B cell (primary cell): ENCODE measurements at regions not wholly inside any gene's neighbourhood (a gene's known extent, or its start where the extent isn't known, plus 50 kb on each side); places are given as distances from the start of the nearest gene placed in this dataset.
"Not testable (repeated sequence)": the region's sequence is repeated elsewhere in the genome, so short reads cannot be mapped to it uniquely, and the experiment has no call there.

Source experiments
- EZH2 ChIP-seq: IDR thresholded peaks from 2 replicates; pipeline ENCODE4 v1.6.1; 2012; ENCODE audit warnings: borderline replicate concordance, low read depth, mild to moderate bottlenecking, moderate library complexity, low read length; ENCODE audit not compliant: insufficient read depth, poor library complexity, severe bottlenecking
- TF ChIP-seq, protein P1 (sequence below): fragments of 200-600 bp; IDR thresholded peaks from one replicate; pipeline ENCODE4 v1.8.0; 2022; ENCODE audit warnings: antibody characterized with exemption, mild to moderate bottlenecking

DNA sequence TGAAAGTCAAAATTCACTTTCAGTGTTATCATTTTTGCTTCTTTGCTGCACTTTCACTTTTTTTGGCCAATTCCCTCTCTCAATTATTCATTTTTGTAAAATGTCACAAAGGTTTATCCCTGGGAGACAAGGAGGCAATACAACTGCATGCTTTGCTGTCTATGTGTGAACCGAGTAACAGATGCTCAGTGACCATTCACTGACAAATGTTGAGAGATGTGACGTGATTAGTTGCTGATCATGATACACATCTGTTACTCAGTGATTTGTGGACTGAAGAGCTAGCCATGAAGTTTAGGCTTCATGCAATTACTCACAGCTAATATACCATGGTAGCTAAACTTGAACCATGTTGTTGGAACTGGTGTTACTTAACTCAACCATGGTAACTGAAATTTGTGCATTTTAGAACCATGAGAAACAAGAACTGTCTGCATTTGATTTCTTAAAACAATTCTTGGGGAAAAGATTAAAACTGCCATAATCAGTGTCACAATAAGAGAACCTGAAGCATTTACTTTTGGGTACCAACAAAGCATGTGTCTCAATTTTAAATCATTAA lies 86.8 kb upstream of the BTG1 start:
- TF ChIP-seq, protein P1, sequence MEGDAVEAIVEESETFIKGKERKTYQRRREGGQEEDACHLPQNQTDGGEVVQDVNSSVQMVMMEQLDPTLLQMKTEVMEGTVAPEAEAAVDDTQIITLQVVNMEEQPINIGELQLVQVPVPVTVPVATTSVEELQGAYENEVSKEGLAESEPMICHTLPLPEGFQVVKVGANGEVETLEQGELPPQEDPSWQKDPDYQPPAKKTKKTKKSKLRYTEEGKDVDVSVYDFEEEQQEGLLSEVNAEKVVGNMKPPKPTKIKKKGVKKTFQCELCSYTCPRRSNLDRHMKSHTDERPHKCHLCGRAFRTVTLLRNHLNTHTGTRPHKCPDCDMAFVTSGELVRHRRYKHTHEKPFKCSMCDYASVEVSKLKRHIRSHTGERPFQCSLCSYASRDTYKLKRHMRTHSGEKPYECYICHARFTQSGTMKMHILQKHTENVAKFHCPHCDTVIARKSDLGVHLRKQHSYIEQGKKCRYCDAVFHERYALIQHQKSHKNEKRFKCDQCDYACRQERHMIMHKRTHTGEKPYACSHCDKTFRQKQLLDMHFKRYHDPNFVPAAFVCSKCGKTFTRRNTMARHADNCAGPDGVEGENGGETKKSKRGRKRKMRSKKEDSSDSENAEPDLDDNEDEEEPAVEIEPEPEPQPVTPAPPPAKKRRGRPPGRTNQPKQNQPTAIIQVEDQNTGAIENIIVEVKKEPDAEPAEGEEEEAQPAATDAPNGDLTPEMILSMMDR = not testable (repeated sequence)
- not testable (repeated sequence) for TF ChIP-seq EZH2
